ENCODE measurements at regions not wholly inside any gene's neighbourhood (a gene's known extent, or its start where the extent isn't known, plus 50 kb on each side); places are given as distances from the start of the nearest gene placed in this dataset.

- intact Hi-C loops (cut with micrococcal nuclease) = no loop called here
- no peaks in the 10 kb centered on the region for H3K4me1 Mint-ChIP-seq
- H3K9me3 Mint-ChIP-seq = peaks cover 2% of the 10 kb centered on the region
- H3K27me3 Mint-ChIP-seq = no peaks in the 10 kb centered on the region
- no peak overlapping the region for H3K4me3 Mint-ChIP-seq
- TF ChIP-seq, protein P1, sequence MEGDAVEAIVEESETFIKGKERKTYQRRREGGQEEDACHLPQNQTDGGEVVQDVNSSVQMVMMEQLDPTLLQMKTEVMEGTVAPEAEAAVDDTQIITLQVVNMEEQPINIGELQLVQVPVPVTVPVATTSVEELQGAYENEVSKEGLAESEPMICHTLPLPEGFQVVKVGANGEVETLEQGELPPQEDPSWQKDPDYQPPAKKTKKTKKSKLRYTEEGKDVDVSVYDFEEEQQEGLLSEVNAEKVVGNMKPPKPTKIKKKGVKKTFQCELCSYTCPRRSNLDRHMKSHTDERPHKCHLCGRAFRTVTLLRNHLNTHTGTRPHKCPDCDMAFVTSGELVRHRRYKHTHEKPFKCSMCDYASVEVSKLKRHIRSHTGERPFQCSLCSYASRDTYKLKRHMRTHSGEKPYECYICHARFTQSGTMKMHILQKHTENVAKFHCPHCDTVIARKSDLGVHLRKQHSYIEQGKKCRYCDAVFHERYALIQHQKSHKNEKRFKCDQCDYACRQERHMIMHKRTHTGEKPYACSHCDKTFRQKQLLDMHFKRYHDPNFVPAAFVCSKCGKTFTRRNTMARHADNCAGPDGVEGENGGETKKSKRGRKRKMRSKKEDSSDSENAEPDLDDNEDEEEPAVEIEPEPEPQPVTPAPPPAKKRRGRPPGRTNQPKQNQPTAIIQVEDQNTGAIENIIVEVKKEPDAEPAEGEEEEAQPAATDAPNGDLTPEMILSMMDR (IDR thresholded peaks at IDR 0.05) = no peak
- no peaks in the 10 kb centered on the region for H3K36me3 Mint-ChIP-seq (ENCODE audit: low read depth)
- CTCF ChIA-PET = no interaction called here
- POLR2A ChIA-PET = no interaction called here
- DNase-seq = no peak
- ATAC-seq (ENCODE audit: low read depth) = no peak
- H3K27ac Mint-ChIP-seq = no peak overlapping the region
Observed at GRCh38 chr10:36170943-36171501, 528.9 kb upstream of the FZD8 start.

DNA sequence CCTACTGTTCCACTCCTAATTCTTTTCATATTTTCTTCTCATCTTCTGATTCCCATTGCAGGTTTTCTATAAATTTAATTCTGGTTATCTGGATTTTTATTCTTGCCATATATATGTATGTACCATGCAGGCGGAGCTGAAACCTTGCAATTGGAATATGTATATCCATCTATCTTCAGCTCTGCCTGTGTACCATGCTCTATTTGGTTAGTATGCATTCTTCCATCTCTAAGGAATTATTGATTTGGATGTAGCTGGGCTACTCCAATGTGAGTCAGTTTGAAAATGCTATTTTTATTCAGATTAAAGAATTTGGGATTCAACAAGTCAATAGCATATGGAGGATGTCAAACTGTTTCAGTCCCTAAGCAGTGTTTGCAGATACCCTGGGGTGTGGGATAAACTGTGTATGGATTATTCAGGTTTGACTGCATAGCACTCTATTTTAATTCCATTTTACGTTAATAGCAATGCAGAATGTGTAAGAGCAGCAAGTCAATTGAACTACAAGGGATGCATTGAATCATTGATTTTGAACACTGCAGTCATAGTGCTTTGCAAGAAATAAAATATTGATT lies 528.1 kb upstream of the FZD8 start:
- DNase-seq (no peak), ATAC-seq (ENCODE audit: low read depth) (no peak)
- intact Hi-C loops (cut with micrococcal nuclease) = no loop called here
- Mint-ChIP-seq H3K27ac (no peak overlapping the region), H3K27me3 (no peaks in the 10 kb centered on the region), H3K9me3 (peaks cover 2% of the 10 kb centered on the region), H3K4me1 (no peaks in the 10 kb centered on the region), H3K36me3 (ENCODE audit: low read depth) (no peaks in the 10 kb centered on the region), H3K4me3 (no peak overlapping the region)
- POLR2A ChIA-PET = no interaction called here
- TF ChIP-seq, protein P1 (IDR thresholded peaks at IDR 0.05) = no peak
- CTCF ChIA-PET = no interaction called here

DNA sequence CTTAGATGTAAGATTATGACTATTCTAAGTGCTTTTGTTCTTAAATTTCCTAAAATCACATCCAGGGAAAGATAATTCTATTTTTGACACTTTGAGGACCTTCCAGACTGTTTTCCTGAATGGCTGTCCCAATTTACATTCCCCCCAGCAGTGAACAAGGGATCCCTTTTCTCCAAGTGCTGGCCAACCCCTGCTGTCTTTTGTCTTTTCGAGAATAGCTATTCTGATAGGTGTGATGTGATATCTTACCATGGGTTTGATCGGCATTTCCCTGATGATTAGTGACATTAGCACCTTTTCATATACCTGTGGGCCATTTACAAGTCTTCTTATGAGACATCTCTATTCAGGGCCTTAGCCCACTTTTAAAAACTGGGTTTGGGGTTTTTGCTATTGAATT lies 526.7 kb upstream of the FZD8 start:
- DNase-seq = no peak
- ChIA-PET CTCF (no interaction called here), POLR2A (no interaction called here)
- no peak for ATAC-seq (ENCODE audit: low read depth)
- Mint-ChIP-seq H3K27ac (no peak overlapping the region), H3K9me3 (peaks cover 2% of the 10 kb centered on the region), H3K4me1 (no peaks in the 10 kb centered on the region), H3K4me3 (no peak overlapping the region), H3K27me3 (no peaks in the 10 kb centered on the region), H3K36me3 (ENCODE audit: low read depth) (no peaks in the 10 kb centered on the region)
- TF ChIP-seq, protein P1 (IDR thresholded peaks at IDR 0.05) = no peak
- intact Hi-C loops (cut with micrococcal nuclease) = no loop called here

GRCh38 chr10:36164556-36165504 lies 522.7 kb upstream of the FZD8 start:
- H3K27ac Mint-ChIP-seq = no peak overlapping the region
- TF ChIP-seq, protein P1 (IDR thresholded peaks at IDR 0.05) = no peak
- peaks cover 2% of the 10 kb centered on the region for H3K9me3 Mint-ChIP-seq
- ChIA-PET POLR2A (no interaction called here), CTCF (no interaction called here)
- intact Hi-C loops (cut with micrococcal nuclease) = no loop called here
- no peaks in the 10 kb centered on the region for H3K4me1 Mint-ChIP-seq
- no peak for DNase-seq
- no peak for ATAC-seq (ENCODE audit: low read depth)
- H3K4me3 Mint-ChIP-seq = no peak overlapping the region
- no peaks in the 10 kb centered on the region for H3K36me3 Mint-ChIP-seq (ENCODE audit: low read depth)
- H3K27me3 Mint-ChIP-seq = no peaks in the 10 kb centered on the region

DNA sequence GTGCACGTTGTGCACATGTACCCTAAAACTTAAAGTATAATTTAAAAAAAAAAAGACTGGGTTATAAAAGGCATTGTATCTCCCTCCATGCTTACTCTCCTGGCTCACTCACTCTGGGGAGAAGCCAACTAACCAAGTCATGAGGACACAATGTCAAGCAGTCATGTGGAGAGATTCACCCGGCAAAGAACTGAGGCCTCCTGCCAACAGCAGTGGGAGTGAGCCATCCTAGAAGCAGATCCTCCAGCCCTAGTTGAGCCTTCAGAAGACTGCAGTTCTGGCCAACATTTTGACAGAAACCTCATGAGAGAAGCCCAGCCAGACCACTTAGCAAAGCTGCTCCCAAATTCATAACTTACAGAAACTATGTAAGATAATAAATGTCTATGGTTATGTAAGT lies 521.7 kb upstream of the FZD8 start:
- intact Hi-C loops (cut with micrococcal nuclease) = no loop called here
- Mint-ChIP-seq H3K4me3 (no peak overlapping the region), H3K9me3 (no peaks in the 10 kb centered on the region), H3K27me3 (no peaks in the 10 kb centered on the region), H3K27ac (no peak overlapping the region), H3K4me1 (no peaks in the 10 kb centered on the region), H3K36me3 (ENCODE audit: low read depth) (no peaks in the 10 kb centered on the region)
- ATAC-seq (ENCODE audit: low read depth) = no peak
- ChIA-PET CTCF (no interaction called here), POLR2A (no interaction called here)
- no peak for DNase-seq
- TF ChIP-seq, protein P1 (IDR thresholded peaks at IDR 0.05) = no peak
